ENCODE measurements at regions not wholly inside any gene's neighbourhood (a gene's known extent, or its start where the extent isn't known, plus 50 kb on each side); places are given as distances from the start of the nearest gene placed in this dataset.

GRCh38 chr5:141746395-141746794 is 64.4 kb upstream of the ARAP3 start:
- Mint-ChIP-seq H3K9me3 (peaks cover 0 to 3% (median 0%) of the 10 kb centered on the region in 3 donors), H3K27me3 (peaks cover 15% of the 10 kb centered on the region), H3K36me3 (no peaks in the 10 kb centered on the region), H3K27ac (no peak overlapping the region), H3K4me3 (no peak overlapping the region), H3K4me1 (peaks cover 7 to 26% (median 16%) of the 10 kb centered on the region in 3 donors)

GRCh38 chr5:141745390-141745789 is 63.4 kb upstream of the ARAP3 start:
- H3K9me3 Mint-ChIP-seq: peaks cover 0 to 2% (median 0%) of the 10 kb centered on the region in 3 donors
- no peaks in the 10 kb centered on the region for H3K36me3 Mint-ChIP-seq
- no peak overlapping the region for H3K27ac Mint-ChIP-seq
- H3K27me3 Mint-ChIP-seq: peaks cover 17% of the 10 kb centered on the region
- H3K4me3 Mint-ChIP-seq: no peak overlapping the region
- H3K4me1 Mint-ChIP-seq: peaks cover 7 to 26% (median 16%) of the 10 kb centered on the region in 3 donors

- peaks cover 7 to 26% (median 16%) of the 10 kb centered on the region in 3 donors for H3K4me1 Mint-ChIP-seq
- H3K4me3 Mint-ChIP-seq: no peak overlapping the region
- no peaks in the 10 kb centered on the region for H3K36me3 Mint-ChIP-seq
- peaks cover 22% of the 10 kb centered on the region for H3K27me3 Mint-ChIP-seq
- H3K9me3 Mint-ChIP-seq: peaks cover 0 to 2% (median 0%) of the 10 kb centered on the region in 3 donors
- H3K27ac Mint-ChIP-seq: no peak overlapping the region
These were observed 61.8 kb upstream of the ARAP3 start for GRCh38 chr5:141743866-141744272.

DNA sequence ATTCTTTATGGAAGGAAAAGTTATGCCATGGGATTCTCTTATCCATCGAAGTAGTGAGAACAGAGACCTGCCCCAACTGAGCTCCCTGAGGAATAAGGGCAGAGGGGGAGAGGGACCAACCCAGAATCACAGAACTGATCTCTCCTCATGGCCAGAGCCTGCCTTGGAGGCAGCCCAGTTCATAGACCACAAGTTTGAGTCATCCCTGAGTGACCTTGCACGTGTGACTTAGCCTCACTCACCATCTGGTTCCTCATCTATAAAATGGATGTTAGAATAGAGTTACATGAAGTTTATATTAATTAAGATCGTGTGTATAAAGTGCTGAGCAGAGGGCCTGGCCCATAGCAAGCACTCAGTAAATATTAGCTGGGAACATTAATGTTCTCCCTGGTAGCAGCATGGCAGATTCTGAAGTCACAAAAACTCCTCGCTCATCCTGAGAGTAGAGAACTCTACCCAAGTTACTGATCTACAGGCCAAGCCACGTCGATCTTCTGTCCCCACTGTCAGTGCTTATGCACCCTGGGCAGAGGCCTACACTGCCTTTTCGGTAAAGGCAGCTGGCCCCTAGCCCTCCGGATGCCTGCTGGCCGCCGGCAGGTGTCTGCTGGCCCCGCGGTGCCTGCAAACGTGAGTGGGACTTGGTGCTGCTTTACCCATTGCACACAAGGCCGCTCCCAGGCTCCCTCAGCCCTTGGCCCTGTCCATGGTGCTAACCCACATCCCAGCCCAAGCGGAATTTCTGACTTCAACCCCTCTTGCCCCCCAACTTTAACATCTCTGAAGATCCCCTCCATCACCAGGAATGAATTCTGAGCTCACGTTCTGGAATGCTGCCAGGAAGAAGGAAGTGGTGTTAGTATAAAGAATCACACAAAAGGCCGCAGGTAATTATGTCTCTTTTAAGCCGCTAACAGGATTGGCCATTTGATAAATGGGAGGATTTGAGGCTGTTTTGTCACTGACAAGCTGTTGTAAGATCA is 61.1 kb upstream of the ARAP3 start:
- Mint-ChIP-seq H3K4me1 (peaks cover 7 to 23% (median 16%) of the 10 kb centered on the region in 3 donors), H3K4me3 (no peak overlapping the region), H3K36me3 (no peaks in the 10 kb centered on the region), H3K27me3 (peaks cover 24% of the 10 kb centered on the region), H3K27ac (no peak overlapping the region), H3K9me3 (peaks cover 0 to 2% (median 0%) of the 10 kb centered on the region in 3 donors)

DNA sequence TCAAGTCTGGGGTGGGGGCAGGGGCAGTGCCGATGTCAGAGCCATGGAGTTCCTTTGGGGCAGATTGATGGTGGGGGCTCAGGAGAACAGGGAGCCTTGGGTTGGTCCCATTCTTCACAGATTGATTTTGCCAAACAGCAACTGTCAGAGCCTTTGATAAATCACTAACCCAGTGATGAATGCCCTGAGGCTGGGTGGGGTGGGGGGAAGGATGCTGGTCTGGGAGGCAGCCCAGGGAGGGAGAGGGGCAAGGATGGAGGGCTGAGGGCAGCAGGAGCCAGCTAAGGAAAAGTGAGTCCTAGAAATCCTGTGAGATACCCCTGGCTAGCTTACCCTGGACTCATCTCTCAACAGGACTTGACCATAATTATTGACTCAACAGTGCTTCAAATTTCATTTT is 60.1 kb upstream of the ARAP3 start:
- Mint-ChIP-seq H3K4me3 (no peak overlapping the region), H3K27ac (no peak overlapping the region), H3K9me3 (peaks cover 0 to 2% (median 0%) of the 10 kb centered on the region in 3 donors), H3K36me3 (no peaks in the 10 kb centered on the region), H3K27me3 (peaks cover 22% of the 10 kb centered on the region), H3K4me1 (peaks cover 0 to 14% (median 9%) of the 10 kb centered on the region in 3 donors)

GRCh38 chr5:141740885-141741284 is 58.9 kb upstream of the ARAP3 start:
- no peak overlapping the region for H3K27ac Mint-ChIP-seq
- no peak overlapping the region for H3K4me3 Mint-ChIP-seq
- peaks cover 0 to 2% (median 0%) of the 10 kb centered on the region in 3 donors for H3K9me3 Mint-ChIP-seq
- H3K27me3 Mint-ChIP-seq: peaks cover 22% of the 10 kb centered on the region
- peaks cover 0 to 4% (median 0%) of the 10 kb centered on the region in 3 donors for H3K4me1 Mint-ChIP-seq
- no peaks in the 10 kb centered on the region for H3K36me3 Mint-ChIP-seq

- H3K36me3 Mint-ChIP-seq: no peaks in the 10 kb centered on the region
- H3K27me3 Mint-ChIP-seq: peaks cover 20% of the 10 kb centered on the region
- H3K4me3 Mint-ChIP-seq: no peak overlapping the region
- H3K9me3 Mint-ChIP-seq: peaks cover 0 to 2% (median 0%) of the 10 kb centered on the region in 3 donors
- no peak overlapping the region for H3K27ac Mint-ChIP-seq
- H3K4me1 Mint-ChIP-seq: peaks cover 0 to 1% (median 0%) of the 10 kb centered on the region in 3 donors
These were observed 55.5 kb upstream of the ARAP3 start for GRCh38 chr5:141737535-141737934.

- Mint-ChIP-seq H3K4me3 (no peak overlapping the region), H3K4me1 (peaks cover 0 to 1% (median 0%) of the 10 kb centered on the region in 3 donors), H3K9me3 (peaks cover 0 to 1% (median 0%) of the 10 kb centered on the region in 3 donors), H3K36me3 (no peaks in the 10 kb centered on the region), H3K27me3 (peaks cover 20% of the 10 kb centered on the region), H3K27ac (no peak overlapping the region)
These were observed 53.8 kb upstream of the ARAP3 start for GRCh38 chr5:141735823-141736222.

DNA sequence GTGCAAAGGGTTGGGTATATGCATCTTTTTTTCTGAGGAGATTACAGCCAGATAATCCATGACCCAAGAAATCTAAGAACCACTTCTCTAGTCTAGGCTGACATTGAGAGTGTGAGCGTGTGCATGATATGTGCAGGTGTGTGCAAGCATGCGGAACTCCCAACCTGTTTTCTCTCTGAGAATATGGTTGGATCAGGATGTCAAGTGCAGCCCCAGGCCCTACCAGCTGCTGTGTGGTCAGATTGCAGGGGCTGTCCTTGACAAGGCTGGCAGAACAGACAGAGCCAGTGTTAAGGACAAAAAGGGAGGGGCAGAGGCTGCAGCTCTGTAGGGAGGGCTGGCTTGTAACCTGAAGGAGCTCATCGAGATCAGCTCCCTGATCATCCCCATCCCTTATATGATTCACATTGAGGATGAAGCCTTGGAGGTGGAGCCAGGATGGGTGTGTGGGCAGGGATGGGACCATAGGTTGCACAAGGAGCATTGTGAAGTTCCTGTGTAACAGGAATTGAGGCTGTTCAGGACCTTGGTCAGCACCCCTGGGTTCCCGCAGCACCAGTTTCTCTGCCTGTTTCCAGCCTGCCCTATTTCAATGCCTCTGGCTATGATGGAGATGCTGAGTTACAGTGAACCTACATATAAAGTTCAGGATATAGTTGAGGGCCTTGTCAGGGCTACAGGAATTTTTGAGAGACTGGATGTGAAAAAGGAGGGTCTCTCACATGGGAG is 52.6 kb upstream of the ARAP3 start:
- Mint-ChIP-seq H3K4me1 (peaks cover 0 to 1% (median 1%) of the 10 kb centered on the region in 3 donors), H3K27ac (no peak overlapping the region), H3K27me3 (peaks cover 23% of the 10 kb centered on the region)

GRCh38 chr5:141733198-141733597 is 51.2 kb upstream of the ARAP3 start:
- Mint-ChIP-seq H3K4me1 (peaks cover 0 to 1% (median 1%) of the 10 kb centered on the region in 3 donors), H3K4me3 (no peak overlapping the region), H3K36me3 (no peaks in the 10 kb centered on the region), H3K27me3 (peaks cover 18% of the 10 kb centered on the region), H3K9me3 (peaks cover 0 to 1% (median 0%) of the 10 kb centered on the region in 3 donors), H3K27ac (no peak overlapping the region)

More for the DNA sequence above, 52.6 kb upstream of the ARAP3 start:
- H3K36me3 Mint-ChIP-seq: no peaks in the 10 kb centered on the region
- H3K9me3 Mint-ChIP-seq: peaks cover 0 to 1% (median 0%) of the 10 kb centered on the region in 3 donors
- peak overlapping the region in 1 of 4 donors; percentile 53 for H3K4me3 Mint-ChIP-seq

- Mint-ChIP-seq H3K4me3 (no peak overlapping the region), H3K27ac (no peak overlapping the region), H3K4me1 (peaks cover 0 to 1% (median 1%) of the 10 kb centered on the region in 3 donors), H3K27me3 (peaks cover 17% of the 10 kb centered on the region), H3K36me3 (no peaks in the 10 kb centered on the region), H3K9me3 (peaks cover 0 to 1% (median 0%) of the 10 kb centered on the region in 3 donors)
These were observed 50.4 kb upstream of the ARAP3 start for GRCh38 chr5:141732417-141732816.

Measured in IgD-negative memory B cell (primary cell).